ENCODE measurements at regions not wholly inside any gene's neighbourhood (a gene's known extent, or its start where the extent isn't known, plus 50 kb on each side); places are given as distances from the start of the nearest gene placed in this dataset.

GRCh38 chr5:54785729-54786591, 199.4 kb downstream of the ESM1 start:
- TF ChIP-seq ZFX (IDR thresholded peaks at IDR 0.05) (no peak), CTCF (conservative IDR thresholded peaks at IDR 0.05) (no peak)
- H3K27ac ChIP-seq = no peak overlapping the region

GRCh38 chr5:54778783-54779182, 206.6 kb downstream of the ESM1 start:
- H3K27ac ChIP-seq = no peak overlapping the region

DNA sequence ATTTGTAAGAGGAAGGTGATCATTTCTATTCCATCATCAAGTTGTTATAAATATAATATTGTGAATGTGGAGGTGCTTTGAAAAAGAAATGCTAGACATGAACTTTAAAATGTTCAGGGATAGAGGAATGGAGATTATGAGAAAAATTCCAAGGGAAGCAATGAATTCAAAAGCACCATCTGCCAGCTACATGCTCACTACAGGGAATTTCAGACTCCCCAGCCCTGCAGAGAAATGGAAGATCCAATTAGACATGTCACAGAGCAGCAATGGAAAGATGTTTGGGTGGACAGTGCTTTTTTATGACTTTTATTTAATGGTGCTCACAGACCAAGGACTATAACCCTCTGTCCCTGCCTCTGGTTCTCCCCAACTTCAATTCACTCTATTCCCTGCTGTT, 209.7 kb downstream of the ESM1 start:
- no peak for TF ChIP-seq ZFX (IDR thresholded peaks at IDR 0.05)
- no peak for TF ChIP-seq CTCF (conservative IDR thresholded peaks at IDR 0.05)
- no peak overlapping the region for H3K27ac ChIP-seq

More at GRCh38 chr5:54778783-54779182, 206.6 kb downstream of the ESM1 start:
- no peak for TF ChIP-seq CTCF (conservative IDR thresholded peaks at IDR 0.05)
- TF ChIP-seq ZFX (IDR thresholded peaks at IDR 0.05) = no peak

GRCh38 chr5:54774281-54775170, 210.9 kb downstream of the ESM1 start:
- TF ChIP-seq ZFX (IDR thresholded peaks at IDR 0.05) = no peak
- no peak for TF ChIP-seq CTCF (conservative IDR thresholded peaks at IDR 0.05)
- H3K27ac ChIP-seq = no peak overlapping the region

GRCh38 chr5:54772684-54773083, 212.7 kb downstream of the ESM1 start:
- no peak overlapping the region for H3K27ac ChIP-seq
- TF ChIP-seq ZFX (IDR thresholded peaks at IDR 0.05) (no peak), CTCF (conservative IDR thresholded peaks at IDR 0.05) (no peak)

DNA sequence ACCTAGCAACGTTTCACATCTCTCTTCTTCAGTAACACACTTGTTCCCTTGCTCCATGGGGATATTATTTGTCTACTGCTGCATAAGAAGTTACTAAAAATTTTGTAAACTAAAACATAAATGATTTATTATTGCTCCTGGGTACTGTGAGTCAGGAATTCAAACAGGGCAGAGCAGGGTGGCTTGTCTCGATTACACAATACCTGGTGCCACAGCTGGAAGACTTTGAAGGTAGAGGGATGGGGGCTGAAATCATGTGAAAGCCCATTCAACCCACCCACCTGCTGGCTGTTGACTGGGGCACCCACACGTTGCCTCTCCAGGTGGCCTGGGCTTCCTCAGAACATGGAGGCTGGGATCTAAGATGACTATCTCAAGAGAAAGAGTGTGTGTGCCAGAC, 213.2 kb downstream of the ESM1 start:
- TF ChIP-seq ZFX (IDR thresholded peaks at IDR 0.05) (no peak), CTCF (conservative IDR thresholded peaks at IDR 0.05) (no peak)
- no peak overlapping the region for H3K27ac ChIP-seq

GRCh38 chr5:54769746-54770145, 215.6 kb downstream of the ESM1 start:
- no peak for TF ChIP-seq CTCF (conservative IDR thresholded peaks at IDR 0.05)
- TF ChIP-seq ZFX (IDR thresholded peaks at IDR 0.05) = no peak
- H3K27ac ChIP-seq = no peak overlapping the region
